ENCODE measurements at regions not wholly inside any gene's neighbourhood (a gene's known extent, or its start where the extent isn't known, plus 50 kb on each side); places are given as distances from the start of the nearest gene placed in this dataset.

- no peak overlapping the region for H3K27ac ChIP-seq
- no peaks in the 10 kb centered on the region for H3K4me1 ChIP-seq
- DNase-seq, result no peak
- TF ChIP-seq CTCF (IDR thresholded peaks at IDR 0.05) (no peak), POLR2A (IDR thresholded peaks at IDR 0.05) (no peak), POLR2AphosphoS5 (IDR thresholded peaks at IDR 0.05) (no peak), EP300 (IDR thresholded peaks at IDR 0.05; ENCODE audit: low read depth) (no peak)
- no peaks in the 10 kb centered on the region for H3K27me3 ChIP-seq
- H3K9me3 ChIP-seq, result no peaks in the 10 kb centered on the region
- in situ Hi-C loops (cut with MboI; ENCODE audit: low pct_ligation_motif_present in 1 of 4, low pct_unique_long_range_greater_than_20kb in 1 of 4, low sequenced_read_pairs in 3 of 4) (no loop called here), intact Hi-C loops (cut with DNase I; ENCODE audit: low total_unique reads) (no loop called here)
- no peak overlapping the region for H3K4me3 ChIP-seq
- 72% methylated on average over 3 of the region's 3 CpGs; no CpG with 5 or more reads in 1 of the 2 donors for WGBS, 2 donors (ENCODE audit: low coverage in 1 of 2)
- H3K36me3 ChIP-seq, result no peaks in the 10 kb centered on the region
These were observed 164.7 kb upstream of the RGMA start for GRCh38 chr15:93253681-93254080.

- no peaks in the 10 kb centered on the region for H3K9me3 ChIP-seq
- 70 to 90% methylated on average over 2 of the region's 2 CpGs for WGBS, 2 donors (ENCODE audit: low coverage in 1 of 2)
These were observed 163.8 kb upstream of the RGMA start for GRCh38 chr15:93252780-93253179.

GRCh38 chr15:93250950-93251349 is 161.9 kb upstream of the RGMA start:
- in situ Hi-C loops (cut with MboI; ENCODE audit: low pct_ligation_motif_present in 1 of 4, low pct_unique_long_range_greater_than_20kb in 1 of 4, low sequenced_read_pairs in 3 of 4), result no loop called here
- Histone ChIP-seq H3K27ac (no peak overlapping the region), H3K27me3 (no peaks in the 10 kb centered on the region), H3K4me3 (no peak overlapping the region), H3K9me3 (no peaks in the 10 kb centered on the region), H3K36me3 (no peaks in the 10 kb centered on the region), H3K4me1 (no peaks in the 10 kb centered on the region)
- TF ChIP-seq EP300 (IDR thresholded peaks at IDR 0.05; ENCODE audit: low read depth) (no peak), POLR2AphosphoS5 (IDR thresholded peaks at IDR 0.05) (no peak)
- WGBS, 2 donors (ENCODE audit: low coverage in 1 of 2), result 61 to 70% methylated on average over 7 to 8 of the region's 8 CpGs
- intact Hi-C loops (cut with DNase I; ENCODE audit: low total_unique reads), result no loop called here
- DNase-seq, result no peak

More at GRCh38 chr15:93252780-93253179, 163.8 kb upstream of the RGMA start:
- Histone ChIP-seq H3K27ac (no peak overlapping the region), H3K36me3 (no peaks in the 10 kb centered on the region), H3K4me1 (no peaks in the 10 kb centered on the region), H3K4me3 (no peak overlapping the region), H3K27me3 (no peaks in the 10 kb centered on the region)
- TF ChIP-seq POLR2AphosphoS5 (IDR thresholded peaks at IDR 0.05) (no peak), CTCF (IDR thresholded peaks at IDR 0.05) (no peak), POLR2A (IDR thresholded peaks at IDR 0.05) (no peak), EP300 (IDR thresholded peaks at IDR 0.05; ENCODE audit: low read depth) (no peak)
- in situ Hi-C loops (cut with MboI; ENCODE audit: low pct_ligation_motif_present in 1 of 4, low pct_unique_long_range_greater_than_20kb in 1 of 4, low sequenced_read_pairs in 3 of 4) (no loop called here), intact Hi-C loops (cut with DNase I; ENCODE audit: low total_unique reads) (no loop called here)
- DNase-seq, result no peak

- H3K27ac ChIP-seq, result no peak overlapping the region
- in situ Hi-C loops (cut with MboI; ENCODE audit: low pct_ligation_motif_present in 1 of 4, low pct_unique_long_range_greater_than_20kb in 1 of 4, low sequenced_read_pairs in 3 of 4) (no loop called here), intact Hi-C loops (cut with DNase I; ENCODE audit: low total_unique reads) (no loop called here)
- H3K4me3 ChIP-seq, result no peak overlapping the region
- no peak for DNase-seq
- H3K9me3 ChIP-seq, result no peaks in the 10 kb centered on the region
- H3K4me1 ChIP-seq, result no peaks in the 10 kb centered on the region
- 30 to 39% methylated on average over 2 of the region's 2 CpGs for WGBS, 2 donors (ENCODE audit: low coverage in 1 of 2)
- no peaks in the 10 kb centered on the region for H3K27me3 ChIP-seq
- no peak for TF ChIP-seq POLR2A (IDR thresholded peaks at IDR 0.05)
- no peak for TF ChIP-seq CTCF (IDR thresholded peaks at IDR 0.05)
- no peak for TF ChIP-seq EP300 (IDR thresholded peaks at IDR 0.05; ENCODE audit: low read depth)
- TF ChIP-seq POLR2AphosphoS5 (IDR thresholded peaks at IDR 0.05), result no peak
- no peaks in the 10 kb centered on the region for H3K36me3 ChIP-seq
These were observed 161.2 kb upstream of the RGMA start for GRCh38 chr15:93250209-93250608.

GRCh38 chr15:93249623-93250022 is 160.6 kb upstream of the RGMA start:
- H3K27ac ChIP-seq, result no peak overlapping the region
- no peaks in the 10 kb centered on the region for H3K36me3 ChIP-seq
- in situ Hi-C loops (cut with MboI; ENCODE audit: low pct_ligation_motif_present in 1 of 4, low pct_unique_long_range_greater_than_20kb in 1 of 4, low sequenced_read_pairs in 3 of 4), result no loop called here
- no peak for TF ChIP-seq EP300 (IDR thresholded peaks at IDR 0.05; ENCODE audit: low read depth)
- TF ChIP-seq POLR2AphosphoS5 (IDR thresholded peaks at IDR 0.05), result no peak
- no peak for TF ChIP-seq POLR2A (IDR thresholded peaks at IDR 0.05)
- TF ChIP-seq CTCF (IDR thresholded peaks at IDR 0.05), result no peak
- 80% methylated on average over 1 to 7 of the region's 7 CpGs for WGBS, 2 donors (ENCODE audit: low coverage in 1 of 2)
- intact Hi-C loops (cut with DNase I; ENCODE audit: low total_unique reads), result no loop called here
- no peak for DNase-seq
- no peak overlapping the region for H3K4me3 ChIP-seq
- no peaks in the 10 kb centered on the region for H3K9me3 ChIP-seq
- no peaks in the 10 kb centered on the region for H3K27me3 ChIP-seq
- H3K4me1 ChIP-seq, result no peaks in the 10 kb centered on the region
